NCI-H1417 treated with DMSO at 0.1 percent for 48 hours (cell line): ENCODE measurements at regions not wholly inside any gene's neighbourhood (a gene's known extent, or its start where the extent isn't known, plus 50 kb on each side); places are given as distances from the start of the nearest gene placed in this dataset.
"Not testable (repeated sequence)": the region's sequence is repeated elsewhere in the genome, so short reads cannot be mapped to it uniquely, and the experiment has no call there.

Source experiments
- DNase-seq: peaks from one replicate; lab custom pipeline; 2025; lab: John Stamatoyannopoulos, UW

DNA sequence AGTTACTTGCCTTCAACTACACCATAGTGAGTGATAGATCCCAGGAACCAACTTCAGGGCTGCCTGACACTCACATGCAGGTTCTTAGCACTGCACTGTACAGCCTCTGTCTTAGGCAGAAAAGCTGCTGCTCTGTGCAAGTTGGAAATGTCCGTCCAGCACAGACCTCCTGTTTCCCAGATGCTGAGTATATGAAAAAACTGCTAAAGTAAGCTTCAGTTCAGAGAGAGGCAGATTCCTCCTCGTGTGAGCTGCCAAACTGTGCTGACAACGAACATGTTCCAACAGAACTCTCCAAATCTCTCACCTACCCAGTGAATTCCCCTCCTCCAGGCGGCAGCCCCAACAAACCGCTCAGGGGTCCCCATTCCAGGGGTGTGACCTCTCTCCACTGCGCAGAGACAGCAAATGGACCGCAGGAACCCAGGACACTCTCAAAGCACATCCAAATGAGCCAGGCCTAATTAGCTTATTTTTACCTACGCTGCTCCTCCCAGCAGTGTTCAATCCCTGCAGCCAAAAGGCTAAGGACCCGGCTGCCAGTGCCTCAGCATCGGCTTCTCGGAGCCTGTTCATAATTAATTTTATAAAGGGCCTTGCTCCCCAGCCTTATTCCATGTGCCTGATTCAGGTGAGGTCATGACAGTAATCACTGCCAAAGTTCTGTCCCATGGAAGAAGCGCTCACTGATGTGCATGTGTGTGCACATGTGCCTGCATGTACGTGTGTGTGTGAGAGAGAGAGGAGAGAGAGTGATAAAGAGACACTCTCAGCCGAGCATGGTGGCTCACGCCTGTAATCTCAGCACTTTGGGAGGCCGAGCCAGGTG lies 159.5 kb upstream of the AUTS2 start:
- no peak for DNase-seq

DNA sequence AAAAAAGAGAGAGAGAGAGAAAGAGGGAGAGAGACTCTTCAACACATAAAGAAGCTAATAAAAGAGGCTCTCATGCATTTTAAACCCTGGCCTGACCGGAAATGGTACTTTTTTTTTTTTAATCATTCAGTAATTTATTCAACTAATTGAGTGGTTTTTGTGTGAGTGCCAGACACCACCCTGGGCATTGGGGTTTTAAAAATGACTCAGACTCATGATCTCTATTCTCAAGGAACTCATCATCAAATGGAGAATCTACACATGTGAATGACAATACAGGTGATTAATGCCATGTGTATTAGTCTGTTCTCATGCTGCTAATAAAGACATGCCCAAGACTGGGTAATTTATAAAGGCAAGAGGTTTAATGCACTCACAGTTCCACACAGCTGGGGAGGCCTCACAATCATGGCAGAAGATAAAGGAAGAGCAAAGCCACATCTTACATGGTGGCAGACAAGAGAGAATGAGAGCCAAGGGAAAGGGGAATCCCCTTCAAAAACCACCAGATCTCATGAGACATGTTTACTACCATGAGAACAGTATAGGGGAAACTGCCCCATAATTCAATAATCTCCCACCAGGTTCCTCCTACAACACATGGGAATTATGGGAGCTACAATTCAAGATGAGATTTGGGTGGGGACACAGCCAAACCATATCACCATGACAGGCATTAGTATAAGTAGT lies 158.5 kb upstream of the AUTS2 start:
- no peak for DNase-seq

GRCh38 chr7:69440976-69441375 lies 157.3 kb upstream of the AUTS2 start:
- DNase-seq = no peak

DNA sequence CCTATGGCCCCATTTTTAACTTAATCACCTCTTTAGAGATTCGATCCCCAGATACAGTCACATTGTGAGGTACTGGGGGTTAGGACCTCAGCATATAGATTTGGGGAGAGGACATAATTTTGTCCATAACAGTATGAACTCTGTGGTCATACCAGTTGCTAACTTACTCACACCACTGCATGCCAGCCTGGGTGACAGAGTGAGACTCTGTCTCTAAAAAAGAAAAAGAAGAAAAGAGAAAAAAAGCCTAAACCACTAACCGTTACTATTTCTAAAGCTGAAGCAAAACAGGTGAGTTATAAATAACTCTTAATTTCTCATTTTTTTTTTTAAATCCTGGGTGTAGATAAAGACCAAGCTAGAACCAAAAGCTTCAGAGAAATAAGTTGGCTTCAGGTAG lies 155.1 kb upstream of the AUTS2 start:
- DNase-seq = no peak

DNA sequence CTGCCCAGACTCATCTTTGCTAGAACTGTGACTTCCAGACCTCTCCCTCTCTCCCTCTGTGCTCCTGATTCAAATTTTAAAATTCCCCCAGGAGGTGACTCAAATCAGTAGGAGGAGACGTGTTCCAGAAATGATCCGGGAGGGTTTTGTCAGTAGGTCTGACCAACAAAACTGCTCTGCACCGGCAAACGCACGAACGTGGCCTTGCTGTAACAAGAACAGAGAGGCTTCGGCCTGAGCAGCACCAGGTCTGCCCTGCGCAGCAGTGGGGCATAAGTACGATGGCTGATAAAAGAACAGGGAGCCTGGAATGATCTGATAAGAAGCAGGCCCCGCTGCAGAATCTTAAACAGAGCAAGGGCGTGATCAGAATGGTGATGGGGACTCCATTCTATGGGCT lies 152.7 kb upstream of the AUTS2 start:
- no peak for DNase-seq

- not testable (repeated sequence) for DNase-seq
Measured at GRCh38 chr7:69446213-69446612, 152.1 kb upstream of the AUTS2 start.

DNA sequence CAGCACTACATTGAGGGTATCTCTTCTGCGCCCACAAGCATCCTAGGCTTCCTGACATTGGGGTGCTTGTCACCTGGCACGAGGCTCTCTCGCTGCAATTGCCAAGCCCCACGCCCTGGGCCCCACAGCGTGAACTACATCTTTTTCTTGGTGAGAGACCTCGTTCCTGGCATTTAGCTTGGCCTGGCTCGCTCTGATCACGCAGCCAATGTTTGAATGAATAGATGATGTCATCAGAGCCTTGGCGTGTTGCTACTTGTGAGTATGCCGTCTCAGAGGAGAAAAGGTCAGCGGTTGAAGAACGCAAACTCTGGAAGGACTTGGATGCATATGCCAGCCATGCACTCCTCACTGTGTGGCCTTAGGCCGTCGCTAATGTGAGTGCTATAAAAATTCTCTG lies 150.2 kb upstream of the AUTS2 start:
- no peak for DNase-seq

DNA sequence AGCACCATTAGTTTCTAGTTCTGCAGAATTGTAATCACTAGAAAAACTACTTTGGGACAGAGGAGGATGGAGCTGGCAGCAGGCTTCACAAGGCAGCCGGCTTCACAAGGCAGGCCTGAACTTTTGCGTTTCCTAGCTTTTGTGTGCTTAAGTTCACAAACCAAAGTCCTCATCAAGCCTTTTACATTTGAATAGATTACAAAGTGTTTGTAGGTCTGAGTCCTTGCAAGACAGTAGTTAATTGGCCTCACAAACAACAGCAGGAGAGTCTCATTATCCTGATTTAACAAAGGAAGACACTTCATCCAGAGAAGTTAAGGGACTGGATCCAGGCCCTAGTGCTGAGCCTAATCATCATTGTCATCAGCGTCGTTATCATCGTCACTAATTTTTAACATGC lies 147.8 kb upstream of the AUTS2 start:
- no peak for DNase-seq

DNA sequence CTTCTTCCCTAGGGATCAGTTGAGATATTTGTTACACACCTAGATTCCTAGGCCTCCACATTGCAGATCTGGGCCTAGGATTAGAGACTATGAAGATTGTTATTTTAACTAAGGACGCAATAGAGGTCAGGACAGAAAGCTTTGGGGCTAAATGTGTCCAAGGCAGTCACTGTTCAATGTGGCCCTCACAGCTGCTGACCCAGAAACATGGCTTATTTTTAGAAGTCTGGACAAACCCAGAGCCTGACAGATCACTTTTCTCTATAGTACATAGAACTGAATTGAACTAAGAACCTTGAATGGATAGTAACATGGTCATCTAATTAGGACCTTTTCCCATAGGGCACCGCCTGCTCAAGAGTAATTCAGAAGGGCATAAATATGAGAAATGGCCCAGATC lies 146.6 kb upstream of the AUTS2 start:
- DNase-seq = no peak

DNA sequence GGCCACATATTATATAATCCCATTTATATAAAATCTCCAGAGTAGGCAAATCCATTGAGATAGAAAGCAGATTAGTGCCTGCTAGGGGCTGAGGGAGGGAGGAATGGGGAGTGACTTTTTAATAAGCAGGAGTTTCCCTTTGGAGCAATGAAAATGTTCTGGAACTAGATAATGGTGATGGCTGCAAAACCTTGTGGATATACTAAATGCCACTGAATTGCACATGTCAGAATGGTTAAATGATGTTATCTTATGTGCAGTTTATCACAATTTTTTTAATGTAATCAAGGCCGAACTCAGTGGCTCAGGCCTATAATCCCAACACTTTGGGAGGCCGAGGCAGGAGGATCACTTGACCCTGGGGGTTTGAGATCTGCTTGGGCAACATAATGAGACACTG lies 145.5 kb upstream of the AUTS2 start:
- DNase-seq = no peak

DNA sequence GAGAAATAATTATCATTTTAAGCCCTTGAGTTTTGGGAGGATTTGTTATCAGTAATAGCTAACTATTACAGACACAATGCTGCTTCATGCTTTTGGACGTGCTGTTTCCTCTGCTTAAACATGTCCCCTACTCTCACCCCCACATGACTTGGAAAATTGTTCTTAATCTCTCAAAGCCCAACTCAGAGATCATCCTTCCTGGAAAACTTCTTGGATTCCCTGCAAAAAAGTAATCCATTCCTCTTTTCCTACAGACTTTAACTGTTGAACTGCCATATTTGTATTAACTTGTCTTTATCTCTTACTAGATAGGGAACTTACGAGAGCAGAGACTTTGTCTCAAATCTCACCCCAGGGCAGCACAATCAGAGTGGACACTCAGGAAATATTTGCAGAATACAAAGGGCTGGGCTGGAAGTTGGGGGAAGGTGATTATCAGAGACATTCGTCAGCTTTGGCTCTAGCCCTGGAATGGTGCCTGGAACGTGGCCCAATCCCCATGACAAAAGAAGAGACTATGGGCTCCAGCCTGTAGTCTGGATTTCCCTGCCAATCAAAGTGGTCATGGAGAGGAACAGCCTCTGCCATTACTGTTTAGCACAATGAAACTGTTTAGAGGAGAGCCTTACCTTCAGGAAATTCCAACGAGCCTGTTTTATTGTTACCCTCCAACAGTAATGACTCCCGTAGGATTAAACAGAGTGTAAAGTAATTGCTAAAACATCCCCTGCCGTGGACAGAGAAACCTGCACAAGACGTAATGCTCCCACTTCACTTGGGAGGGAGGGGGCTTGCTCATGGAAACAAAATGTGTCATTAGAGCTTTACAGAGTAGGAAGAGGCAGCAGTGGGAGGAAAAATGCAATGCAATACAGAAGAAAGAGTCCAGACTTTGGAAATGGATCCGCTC lies 140.4 kb upstream of the AUTS2 start:
- no peak for DNase-seq

DNA sequence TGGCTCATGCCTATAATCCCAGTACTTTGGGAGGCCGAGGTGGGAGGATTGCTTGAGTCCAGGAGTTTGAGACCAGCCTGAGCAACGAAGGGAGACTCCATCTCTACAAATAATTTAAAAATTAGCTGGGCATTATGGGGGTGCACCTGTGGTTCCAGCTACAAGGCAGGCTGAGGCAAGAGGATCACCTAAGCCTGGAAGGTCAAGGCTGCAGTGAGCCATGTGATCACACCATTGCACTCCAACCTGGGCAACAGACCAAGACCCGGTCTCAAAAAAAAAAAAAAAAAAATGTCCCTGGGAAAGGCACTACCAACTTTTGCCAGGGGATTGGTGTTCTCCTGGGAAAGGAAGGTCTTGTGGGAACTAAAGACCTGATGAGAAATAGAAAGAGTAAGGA lies 134.2 kb upstream of the AUTS2 start:
- DNase-seq = no peak

DNA sequence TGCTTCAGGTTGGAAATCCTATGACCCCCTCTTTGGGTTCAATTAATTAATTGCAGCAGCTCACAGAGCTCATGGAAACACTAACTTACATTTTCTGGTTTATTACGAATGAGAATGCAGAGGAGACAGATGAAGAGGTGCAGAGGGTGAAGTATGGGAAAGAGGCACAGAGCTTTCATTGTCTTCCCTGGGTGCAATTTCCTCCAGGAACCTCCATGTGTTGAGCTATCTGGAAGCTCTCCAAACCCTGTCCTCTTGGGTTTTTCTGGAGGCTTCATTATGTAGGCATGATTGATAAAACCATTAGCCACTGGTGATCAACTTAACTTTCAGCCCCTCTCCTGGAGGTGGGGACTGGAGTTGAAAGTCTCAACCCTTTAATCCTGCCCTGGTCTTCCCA lies 133.0 kb upstream of the AUTS2 start:
- no peak for DNase-seq

GRCh38 chr7:69467826-69468225 lies 130.4 kb upstream of the AUTS2 start:
- no peak for DNase-seq

GRCh38 chr7:69476416-69476815 lies 121.9 kb upstream of the AUTS2 start:
- no peak for DNase-seq

GRCh38 chr7:69482676-69483075 lies 115.6 kb upstream of the AUTS2 start:
- DNase-seq = no peak

DNA sequence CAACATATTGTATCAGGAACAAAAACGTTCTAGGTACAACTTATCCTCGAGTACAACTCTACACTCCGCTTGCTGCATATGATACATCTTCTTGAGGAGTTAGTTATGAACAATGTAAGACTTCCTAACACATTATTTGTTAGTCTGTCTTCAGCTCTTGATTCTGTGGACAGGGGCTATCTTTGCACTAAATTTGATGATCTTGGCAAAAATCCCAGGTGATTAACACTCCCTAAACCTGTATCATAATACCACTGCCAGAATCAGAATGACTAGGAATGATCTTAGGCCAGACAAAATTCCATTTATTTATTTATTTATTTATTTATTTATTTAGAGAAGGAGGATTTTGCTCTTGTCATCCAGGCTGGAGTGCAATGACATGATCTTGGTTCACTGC lies 108.7 kb upstream of the AUTS2 start:
- no peak for DNase-seq

GRCh38 chr7:69498671-69499070 lies 99.6 kb upstream of the AUTS2 start:
- no peak for DNase-seq

DNA sequence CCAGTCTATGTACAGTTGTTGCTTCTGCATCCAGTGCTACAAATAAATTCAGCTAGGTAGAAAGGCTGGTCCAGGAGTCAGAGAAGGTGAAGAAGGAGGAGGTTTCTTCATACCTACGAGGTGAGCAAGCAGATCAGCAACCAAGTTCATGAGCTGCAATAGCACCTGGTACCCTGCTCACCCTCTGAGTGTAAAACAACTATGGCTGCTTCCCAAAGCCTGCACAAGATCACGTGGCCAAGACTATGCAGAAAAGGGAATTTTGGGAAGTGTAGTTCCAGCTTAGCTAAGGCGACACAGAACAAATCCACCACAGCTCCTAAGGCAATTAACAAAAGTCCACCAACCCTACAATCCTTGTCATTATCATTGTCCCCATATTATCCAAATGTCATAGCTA lies 95.9 kb upstream of the AUTS2 start:
- DNase-seq = no peak

GRCh38 chr7:69504733-69505420 lies 93.4 kb upstream of the AUTS2 start:
- no peak for DNase-seq

DNA sequence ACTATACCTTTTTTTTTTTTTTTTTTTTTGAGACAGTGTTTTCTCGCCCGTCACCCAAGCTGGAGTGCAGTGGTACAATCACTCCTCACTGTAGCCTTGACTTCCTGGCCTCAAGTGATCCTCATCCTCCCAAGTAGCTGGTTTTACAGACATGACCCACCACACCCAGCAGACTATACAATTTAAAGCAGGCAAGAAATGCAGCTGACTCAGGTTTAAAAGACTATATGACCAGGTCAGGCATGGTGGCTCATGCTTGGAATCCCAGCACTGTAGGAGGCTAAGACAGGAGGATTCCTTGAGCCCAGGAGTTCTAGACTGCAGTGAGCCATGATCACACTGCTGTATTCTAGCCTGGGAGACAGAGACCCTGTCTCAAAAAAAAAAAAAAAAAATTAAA lies 89.5 kb upstream of the AUTS2 start:
- no peak for DNase-seq

- no peak for DNase-seq
Measured at GRCh38 chr7:69510114-69510513, 88.2 kb upstream of the AUTS2 start.
